T follicular helper cell (primary cell): ENCODE measurements at regions not wholly inside any gene's neighbourhood (a gene's known extent, or its start where the extent isn't known, plus 50 kb on each side); places are given as distances from the start of the nearest gene placed in this dataset.

Source experiments
- DNase-seq: peaks from one replicate; pipeline ENCODE4 v3.0.0-alpha.2; 2020; ENCODE audit warnings: low read depth

GRCh38 chr1:87682565-87682964 lies 353.9 kb downstream of the LMO4 start:
- no peak for DNase-seq

GRCh38 chr1:87683196-87683956 lies 354.7 kb downstream of the LMO4 start:
- no peak for DNase-seq

DNA sequence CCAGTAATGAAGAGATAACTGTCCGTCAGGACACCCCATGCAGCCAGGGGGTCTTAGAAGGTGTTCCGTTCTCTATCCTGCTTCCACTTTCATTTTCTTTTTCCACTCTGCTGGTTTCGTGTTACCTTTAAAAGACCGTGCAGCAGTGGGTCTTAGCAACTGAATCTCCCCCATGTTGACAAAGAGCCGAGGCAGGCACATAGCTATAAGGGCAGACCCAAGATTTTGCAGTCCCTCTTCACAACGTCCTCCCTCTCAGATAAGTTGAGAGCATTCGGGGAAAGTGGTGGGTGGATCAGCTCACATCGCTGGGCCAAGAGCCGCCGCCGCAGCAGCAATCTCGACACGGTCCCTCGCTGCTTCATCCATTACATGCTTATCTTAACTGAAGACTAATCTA lies 355.5 kb downstream of the LMO4 start:
- no peak for DNase-seq

GRCh38 chr1:87684713-87685205 lies 356.1 kb downstream of the LMO4 start:
- no peak for DNase-seq

DNA sequence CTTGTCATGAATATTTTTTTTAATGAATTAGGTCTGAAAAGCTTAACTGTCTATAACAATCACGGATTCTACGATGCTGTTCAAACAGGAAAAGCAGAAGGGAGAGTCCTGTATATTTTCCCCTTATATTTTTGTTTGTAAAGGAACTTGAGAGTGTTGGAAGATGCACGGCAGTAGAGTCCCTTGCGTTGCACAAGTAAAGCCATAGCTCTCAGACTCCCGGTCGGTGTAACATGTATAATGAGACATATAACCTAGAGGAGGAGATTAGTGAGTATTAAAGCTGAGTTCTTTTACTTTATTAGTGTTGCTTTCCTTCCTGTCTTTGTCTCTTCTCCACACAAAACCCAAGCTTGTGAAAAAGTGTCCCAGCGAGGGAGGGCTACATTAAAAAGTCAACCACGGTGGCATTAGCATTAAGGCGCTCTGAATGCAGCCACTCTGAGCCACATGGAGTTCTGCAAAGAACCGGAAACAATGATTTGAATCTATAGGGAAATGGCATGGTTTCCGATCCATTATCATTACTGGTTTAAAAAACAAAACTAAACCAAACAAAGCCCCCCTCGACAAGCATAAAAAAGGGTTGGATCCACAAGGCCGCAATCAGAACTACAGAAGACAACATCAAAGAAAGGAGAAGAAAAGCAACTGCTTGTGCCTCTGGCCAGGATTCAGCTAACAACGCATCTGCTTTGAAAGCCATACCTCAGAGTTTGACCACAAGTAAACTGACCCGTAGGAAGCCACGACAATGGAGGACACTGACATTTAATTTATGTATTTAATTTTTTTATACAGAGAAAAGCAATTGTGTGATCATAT lies 356.8 kb downstream of the LMO4 start:
- DNase-seq, result no peak

DNA sequence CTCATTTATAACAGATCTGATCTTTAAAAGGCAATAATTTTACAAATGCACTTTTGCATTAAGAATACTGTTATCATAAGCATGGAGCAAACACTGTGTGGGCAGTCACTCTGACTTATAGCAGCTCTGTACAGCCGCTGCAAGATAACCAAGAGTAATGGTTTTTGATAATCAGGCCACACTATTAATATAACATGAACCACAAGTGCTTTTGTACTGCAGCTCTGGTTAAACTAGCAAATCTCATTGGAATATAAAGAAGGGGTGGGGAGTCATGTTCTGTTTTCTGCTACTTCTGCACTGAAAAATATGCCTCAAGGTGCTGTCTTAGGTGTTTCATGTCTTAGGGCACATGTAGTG lies 357.4 kb downstream of the LMO4 start:
- DNase-seq, result no peak

DNA sequence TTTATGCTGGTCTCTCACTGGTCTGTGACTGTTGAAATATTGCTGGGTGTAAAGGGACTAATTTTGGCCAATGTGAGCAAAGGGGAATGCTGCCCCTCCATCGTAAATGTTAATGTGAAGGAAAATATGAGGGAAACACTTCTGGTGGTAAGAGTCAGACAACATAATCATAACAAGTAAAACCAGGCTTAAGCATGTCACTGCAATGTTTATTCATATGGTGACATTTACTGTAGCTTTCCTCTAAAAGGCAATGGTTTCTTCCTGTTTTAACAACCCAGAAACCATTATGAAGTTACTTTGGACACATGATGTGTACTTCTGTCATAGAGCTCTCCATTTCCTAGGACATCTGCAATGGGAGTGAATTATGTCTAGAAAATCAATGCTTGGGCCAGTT lies 358.0 kb downstream of the LMO4 start:
- no peak for DNase-seq

DNA sequence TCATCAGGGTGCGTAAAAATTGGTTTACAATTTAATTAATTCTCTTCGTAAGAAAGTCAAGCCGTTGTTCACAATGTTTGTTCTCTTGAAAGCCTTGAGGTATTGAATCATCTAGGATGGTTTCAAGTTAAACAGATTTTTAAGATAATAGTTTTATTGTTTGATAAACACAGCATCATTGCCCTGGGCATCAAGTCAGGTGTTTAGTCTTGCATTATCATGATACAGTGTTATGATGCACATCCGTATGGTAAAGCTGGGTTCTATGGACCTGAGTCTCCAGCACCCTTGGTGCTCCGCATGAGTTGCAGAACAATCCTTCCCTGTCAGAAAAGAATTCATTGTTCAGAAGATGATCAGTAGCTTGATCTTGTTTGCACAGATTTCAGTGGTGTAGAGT lies 359.5 kb downstream of the LMO4 start:
- DNase-seq, result no peak

DNA sequence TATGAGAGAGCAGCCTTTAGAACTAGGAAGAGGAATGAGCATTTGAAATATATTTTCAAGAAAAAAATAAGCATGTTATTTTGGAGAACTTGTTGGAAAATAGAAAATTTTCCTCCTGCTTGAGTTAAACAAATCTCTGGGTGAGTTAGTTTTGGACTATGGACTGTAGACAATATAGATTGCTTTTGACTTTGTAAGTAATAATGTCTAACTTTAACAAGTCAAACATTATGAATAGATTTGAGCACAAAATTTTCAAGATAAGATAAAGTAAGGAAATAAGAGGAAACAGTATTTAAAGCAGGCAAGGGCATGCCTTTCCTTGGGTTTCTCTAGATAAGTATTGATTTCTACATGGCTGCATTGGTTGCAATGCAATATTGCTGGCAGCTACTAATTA lies 360.8 kb downstream of the LMO4 start:
- no peak for DNase-seq

DNA sequence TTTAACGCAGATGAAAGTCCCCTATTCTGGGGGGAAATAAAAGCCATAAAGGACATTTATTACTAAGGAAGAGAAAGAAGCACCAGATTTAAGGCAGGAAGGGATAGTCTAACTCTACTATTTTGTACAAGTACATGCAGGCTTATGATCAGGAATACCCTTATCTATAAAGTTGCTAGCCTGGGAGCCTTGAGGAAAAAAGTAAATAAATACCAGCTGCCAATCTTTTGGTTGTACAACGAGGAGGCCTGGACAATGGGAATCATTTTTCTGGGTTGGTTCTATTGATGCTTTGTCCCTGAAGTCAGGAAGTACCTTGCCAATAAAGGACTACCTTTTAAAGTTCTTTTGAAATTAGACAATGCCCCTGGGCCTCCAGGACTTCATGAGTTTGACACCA lies 367.8 kb downstream of the LMO4 start:
- no peak for DNase-seq

GRCh38 chr1:87702455-87702854 lies 373.8 kb downstream of the LMO4 start:
- no peak for DNase-seq

DNA sequence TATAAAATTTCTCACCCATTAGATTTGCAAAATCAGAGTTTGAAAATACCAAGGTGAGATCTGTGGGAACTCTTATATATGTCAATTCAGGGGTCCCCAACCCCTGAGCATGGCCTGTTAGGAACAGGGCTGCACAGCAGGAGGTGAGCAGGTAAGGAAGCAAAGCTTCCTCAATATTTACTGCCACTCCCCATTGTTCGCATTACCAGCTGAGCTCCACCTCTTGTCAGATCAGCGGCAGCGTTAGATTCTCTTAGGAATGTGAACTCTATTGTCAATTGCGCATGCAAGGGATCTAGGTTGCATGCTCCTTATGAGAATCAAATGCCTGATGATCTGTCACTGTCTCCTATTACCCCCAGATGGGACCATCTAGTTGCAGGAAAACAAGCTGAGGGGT lies 376.6 kb downstream of the LMO4 start:
- no peak for DNase-seq

- no peak for DNase-seq
Observed at GRCh38 chr1:87706203-87706602, 377.5 kb downstream of the LMO4 start.

DNA sequence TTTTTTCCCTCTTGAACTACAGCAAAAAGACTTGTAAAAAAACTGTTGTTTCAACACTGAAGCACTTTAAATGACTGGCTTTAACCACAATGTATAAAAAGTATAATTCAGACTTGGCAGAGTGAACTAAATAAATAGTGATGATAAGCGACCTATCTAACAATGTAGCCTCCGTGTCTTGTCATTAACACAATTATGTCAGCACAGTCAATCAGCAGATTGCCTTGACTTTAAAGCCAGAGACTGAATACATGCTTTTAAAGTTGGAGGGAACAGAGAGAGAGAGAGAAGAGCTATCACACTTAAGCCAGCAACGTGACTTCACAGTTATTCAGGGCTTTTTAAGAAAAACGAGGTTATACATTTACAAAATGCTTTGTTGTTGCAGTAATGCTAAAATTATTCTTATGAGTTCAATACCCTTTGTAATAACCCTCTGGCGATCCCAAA lies 378.1 kb downstream of the LMO4 start:
- no peak for DNase-seq

DNA sequence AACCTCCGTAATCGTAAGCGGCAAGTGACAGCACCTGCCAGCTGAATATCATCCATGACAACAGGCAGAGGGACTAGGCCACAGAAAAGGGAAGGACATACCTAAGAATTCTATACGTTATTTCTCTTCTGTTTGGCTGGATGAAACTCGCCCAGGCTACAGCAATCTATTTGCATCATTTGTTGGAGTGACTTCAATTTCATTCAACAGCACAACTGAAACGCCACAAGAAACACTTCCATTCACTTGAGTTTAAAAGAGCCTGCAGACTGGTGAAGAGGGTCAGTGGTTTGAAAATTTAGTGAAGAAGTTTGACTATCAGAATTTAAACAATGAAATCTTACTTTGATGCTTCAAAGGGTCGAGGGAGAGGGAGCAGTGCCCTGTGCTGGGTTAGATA lies 378.7 kb downstream of the LMO4 start:
- no peak for DNase-seq

GRCh38 chr1:87712261-87713010 lies 383.8 kb downstream of the LMO4 start:
- DNase-seq, result no peak

- DNase-seq, result no peak
Observed at GRCh38 chr1:87714278-87714677, 385.6 kb downstream of the LMO4 start.

DNA sequence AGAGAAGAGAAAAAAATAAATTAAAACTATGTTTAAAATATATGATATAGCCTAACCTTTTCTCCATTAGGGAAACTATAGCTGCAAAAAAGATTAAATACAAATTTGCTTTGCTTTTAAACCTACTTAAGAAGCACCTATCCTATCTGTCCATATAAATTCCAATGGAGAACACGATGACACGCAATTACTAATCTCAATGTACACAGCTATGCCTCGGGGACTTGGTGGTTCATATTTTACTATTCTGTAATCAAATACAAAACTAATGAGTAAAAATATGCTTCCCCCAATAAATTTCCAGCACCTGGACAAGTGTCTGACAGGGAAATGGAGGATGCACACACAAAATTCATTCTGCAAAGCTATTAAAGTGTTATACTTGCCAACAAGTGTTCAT lies 386.4 kb downstream of the LMO4 start:
- DNase-seq, result no peak

- no peak for DNase-seq
Observed at GRCh38 chr1:87715471-87715870, 386.8 kb downstream of the LMO4 start.

DNA sequence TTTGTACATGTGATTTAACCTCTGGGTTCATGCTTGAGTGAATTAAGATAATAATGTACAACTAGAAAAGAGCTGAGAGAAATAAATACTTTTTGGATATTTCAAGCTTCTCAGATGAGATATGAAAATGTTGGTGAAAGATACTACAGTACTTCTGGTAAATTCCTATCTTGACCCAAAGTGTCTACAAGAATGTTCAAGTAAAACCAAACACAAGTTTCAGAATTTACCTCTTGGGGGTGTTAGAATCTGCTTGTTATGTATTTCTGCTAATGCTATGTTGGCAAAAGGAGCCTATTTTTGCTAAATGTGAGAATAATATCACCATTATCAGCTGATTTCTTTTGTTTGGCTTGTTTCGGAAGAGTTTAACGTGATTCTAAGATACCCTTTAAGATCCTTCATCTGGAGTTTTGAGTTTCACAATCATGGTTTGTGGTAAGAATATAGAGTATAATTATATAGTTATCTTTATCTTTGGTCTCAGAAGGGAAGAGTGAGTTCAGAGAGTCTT lies 388.5 kb downstream of the LMO4 start:
- no peak for DNase-seq

- no peak for DNase-seq
Observed at GRCh38 chr1:87718241-87718950, 389.7 kb downstream of the LMO4 start.

- no peak for DNase-seq
Observed at GRCh38 chr1:87719658-87720057, 391.0 kb downstream of the LMO4 start.
